ENCODE measurements at regions not wholly inside any gene's neighbourhood (a gene's known extent, or its start where the extent isn't known, plus 50 kb on each side); places are given as distances from the start of the nearest gene placed in this dataset.

DNA sequence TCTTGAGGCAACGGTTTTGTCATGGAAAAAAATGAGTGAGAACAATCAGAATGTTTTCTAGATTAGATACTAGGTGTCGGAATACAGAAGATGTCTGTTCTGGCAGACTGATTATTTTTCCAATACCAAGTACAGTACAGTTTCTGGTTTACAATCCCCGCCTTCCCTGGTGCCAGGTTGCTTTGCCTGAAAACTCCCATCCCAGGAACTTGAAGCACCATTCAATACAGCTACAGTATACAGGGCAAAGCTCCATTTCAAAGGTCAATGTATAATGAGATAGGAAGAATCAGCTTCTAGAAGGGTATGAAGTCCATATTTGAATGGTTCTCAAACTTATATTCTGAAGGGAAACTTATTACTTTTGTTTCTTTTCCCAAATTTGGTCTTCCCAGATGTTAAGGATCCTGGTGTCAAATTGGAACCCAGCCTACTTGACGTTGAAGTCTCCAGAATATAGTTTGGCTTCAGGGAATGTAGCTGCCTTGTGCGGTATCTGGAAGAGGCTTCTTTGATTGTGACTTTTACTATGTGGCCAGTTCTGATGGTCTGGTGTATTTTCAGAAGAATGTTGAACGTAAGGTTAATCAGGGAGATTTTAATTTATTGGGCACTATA, 238.0 kb upstream of the ATP2B1 start:
- no peak for ATAC-seq (ENCODE audit: insufficient read depth, low FRiP score)
- WGBS, 2 donors, result 78 to 80% methylated on average over 6 of the region's 6 CpGs
- H3K27me3 ChIP-seq (ENCODE audit: control insufficient read depth in 3 of 3, insufficient read depth in 3 of 3, low read length in 2 of 3), result no peaks in the 10 kb centered on the region
- no peak overlapping the region for H3K4me3 ChIP-seq
- DNase-seq, result peak; percentile 55 to 85 (median 76)
- no peak overlapping the region for H3K27ac ChIP-seq (ENCODE audit: low read depth in 1 of 2, low read length in 1 of 2)
- H3K9ac ChIP-seq (ENCODE audit: insufficient read depth in 1 of 2, low read length in 2 of 2), result no peak overlapping the region
- TF ChIP-seq, protein P1, sequence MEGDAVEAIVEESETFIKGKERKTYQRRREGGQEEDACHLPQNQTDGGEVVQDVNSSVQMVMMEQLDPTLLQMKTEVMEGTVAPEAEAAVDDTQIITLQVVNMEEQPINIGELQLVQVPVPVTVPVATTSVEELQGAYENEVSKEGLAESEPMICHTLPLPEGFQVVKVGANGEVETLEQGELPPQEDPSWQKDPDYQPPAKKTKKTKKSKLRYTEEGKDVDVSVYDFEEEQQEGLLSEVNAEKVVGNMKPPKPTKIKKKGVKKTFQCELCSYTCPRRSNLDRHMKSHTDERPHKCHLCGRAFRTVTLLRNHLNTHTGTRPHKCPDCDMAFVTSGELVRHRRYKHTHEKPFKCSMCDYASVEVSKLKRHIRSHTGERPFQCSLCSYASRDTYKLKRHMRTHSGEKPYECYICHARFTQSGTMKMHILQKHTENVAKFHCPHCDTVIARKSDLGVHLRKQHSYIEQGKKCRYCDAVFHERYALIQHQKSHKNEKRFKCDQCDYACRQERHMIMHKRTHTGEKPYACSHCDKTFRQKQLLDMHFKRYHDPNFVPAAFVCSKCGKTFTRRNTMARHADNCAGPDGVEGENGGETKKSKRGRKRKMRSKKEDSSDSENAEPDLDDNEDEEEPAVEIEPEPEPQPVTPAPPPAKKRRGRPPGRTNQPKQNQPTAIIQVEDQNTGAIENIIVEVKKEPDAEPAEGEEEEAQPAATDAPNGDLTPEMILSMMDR (IDR thresholded peaks at IDR 0.05; ENCODE audit: control extremely low read depth, extremely low read depth), result no peak
- H3K36me3 ChIP-seq (ENCODE audit: control insufficient read depth in 4 of 4, insufficient read depth in 4 of 4, low read length in 4 of 4), result no peaks in the 10 kb centered on the region
- peaks cover 1 to 69% (median 10%) of the 10 kb centered on the region in 5 donors for H3K4me1 ChIP-seq (ENCODE audit: control insufficient read depth in 5 of 5, insufficient read depth in 5 of 5, low read length in 5 of 5)
- no peaks in the 10 kb centered on the region for H3K9me3 ChIP-seq (ENCODE audit: control insufficient read depth in 4 of 4, insufficient read depth in 3 of 4, low read length in 3 of 4)

DNA sequence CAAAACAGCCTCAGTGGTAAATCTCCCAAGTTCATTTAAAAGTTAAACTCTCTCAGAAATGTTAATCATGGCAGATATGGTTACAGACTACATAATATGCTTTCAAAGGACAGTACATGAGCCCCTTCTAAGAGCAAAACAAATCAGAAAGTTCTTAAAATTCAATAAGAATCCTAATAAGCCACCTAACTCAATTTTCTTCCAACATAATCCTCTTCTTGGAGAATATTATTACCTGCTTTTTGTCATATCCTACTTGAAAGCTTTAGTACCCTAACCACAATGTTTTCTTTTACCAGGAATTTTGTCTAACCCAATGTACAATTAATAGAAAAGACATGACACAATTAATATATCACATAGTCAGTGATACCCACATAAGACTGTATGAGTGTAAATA, 236.5 kb upstream of the ATP2B1 start:
- Histone ChIP-seq H3K27ac (ENCODE audit: low read depth in 1 of 2, low read length in 1 of 2) (no peak overlapping the region), H3K4me1 (ENCODE audit: control insufficient read depth in 5 of 5, insufficient read depth in 5 of 5, low read length in 5 of 5) (peaks cover 1 to 69% (median 10%) of the 10 kb centered on the region in 5 donors), H3K9ac (ENCODE audit: insufficient read depth in 1 of 2, low read length in 2 of 2) (no peak overlapping the region), H3K36me3 (ENCODE audit: control insufficient read depth in 4 of 4, insufficient read depth in 4 of 4, low read length in 4 of 4) (no peaks in the 10 kb centered on the region), H3K27me3 (ENCODE audit: control insufficient read depth in 3 of 3, insufficient read depth in 3 of 3, low read length in 2 of 3) (no peaks in the 10 kb centered on the region), H3K9me3 (ENCODE audit: control insufficient read depth in 4 of 4, insufficient read depth in 3 of 4, low read length in 3 of 4) (no peaks in the 10 kb centered on the region), H3K4me3 (no peak overlapping the region)
- TF ChIP-seq, protein P1 (IDR thresholded peaks at IDR 0.05; ENCODE audit: control extremely low read depth, extremely low read depth), result no peak
- DNase-seq, result no peak
- ATAC-seq (ENCODE audit: insufficient read depth, low FRiP score), result no peak

DNA sequence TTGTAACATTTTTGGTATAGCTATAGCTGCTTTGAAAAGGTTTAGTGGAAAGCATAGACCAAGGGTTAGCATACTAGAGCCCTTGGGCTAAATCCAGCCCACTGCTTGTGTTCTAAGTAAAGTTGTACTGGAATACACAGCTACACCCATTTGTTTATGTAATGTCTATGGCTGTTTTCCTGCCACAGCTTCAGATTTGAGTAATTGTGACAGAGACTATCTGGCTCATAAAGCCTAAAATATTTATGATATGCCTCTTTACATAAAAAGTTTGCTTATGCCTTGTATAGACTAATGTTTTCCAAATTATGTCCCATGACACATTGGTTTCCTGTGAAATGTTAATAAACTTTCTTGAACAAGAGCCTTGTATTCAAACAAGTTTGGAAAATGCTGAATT, 234.8 kb upstream of the ATP2B1 start:
- peak in 2 of 3 donors; percentile 72 to 84 for DNase-seq
- H3K4me1 ChIP-seq (ENCODE audit: control insufficient read depth in 5 of 5, insufficient read depth in 5 of 5, low read length in 5 of 5), result peaks cover 1 to 53% (median 6%) of the 10 kb centered on the region in 5 donors
- H3K27me3 ChIP-seq (ENCODE audit: control insufficient read depth in 3 of 3, insufficient read depth in 3 of 3, low read length in 2 of 3), result no peaks in the 10 kb centered on the region
- TF ChIP-seq, protein P1 (IDR thresholded peaks at IDR 0.05; ENCODE audit: control extremely low read depth, extremely low read depth), result no peak
- H3K9me3 ChIP-seq (ENCODE audit: control insufficient read depth in 4 of 4, insufficient read depth in 3 of 4, low read length in 3 of 4), result peaks cover 0 to 3% (median 0%) of the 10 kb centered on the region in 4 donors
- H3K9ac ChIP-seq (ENCODE audit: insufficient read depth in 1 of 2, low read length in 2 of 2), result no peak overlapping the region
- no peak overlapping the region for H3K27ac ChIP-seq (ENCODE audit: low read depth in 1 of 2, low read length in 1 of 2)
- no peak for ATAC-seq (ENCODE audit: insufficient read depth, low FRiP score)
- no peaks in the 10 kb centered on the region for H3K36me3 ChIP-seq (ENCODE audit: control insufficient read depth in 4 of 4, insufficient read depth in 4 of 4, low read length in 4 of 4)
- H3K4me3 ChIP-seq, result no peak overlapping the region

DNA sequence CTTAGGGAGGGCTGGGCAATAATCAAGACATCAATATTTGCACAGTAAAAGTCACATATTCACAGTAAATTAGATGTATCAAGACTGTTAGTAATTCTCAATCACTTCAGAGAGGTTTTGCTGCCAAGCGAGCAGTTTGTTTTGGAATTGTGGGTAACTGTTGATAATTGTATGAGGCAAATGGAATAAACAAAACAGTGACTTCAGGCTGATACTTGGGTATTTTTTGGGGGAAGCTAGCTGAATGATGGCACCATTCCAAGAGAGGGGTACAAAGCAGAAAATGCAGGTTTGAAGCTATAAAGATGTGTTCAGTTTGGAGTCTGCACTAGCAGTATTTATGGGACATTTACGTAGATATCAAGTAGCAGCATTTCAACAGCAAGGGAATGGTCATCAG, 232.8 kb upstream of the ATP2B1 start:
- Histone ChIP-seq H3K27me3 (ENCODE audit: control insufficient read depth in 3 of 3, insufficient read depth in 3 of 3, low read length in 2 of 3) (no peaks in the 10 kb centered on the region), H3K9me3 (ENCODE audit: control insufficient read depth in 4 of 4, insufficient read depth in 3 of 4, low read length in 3 of 4) (peaks cover 0 to 3% (median 0%) of the 10 kb centered on the region in 4 donors), H3K4me3 (no peak overlapping the region), H3K36me3 (ENCODE audit: control insufficient read depth in 4 of 4, insufficient read depth in 4 of 4, low read length in 4 of 4) (no peaks in the 10 kb centered on the region), H3K9ac (ENCODE audit: insufficient read depth in 1 of 2, low read length in 2 of 2) (no peak overlapping the region), H3K4me1 (ENCODE audit: control insufficient read depth in 5 of 5, insufficient read depth in 5 of 5, low read length in 5 of 5) (peaks cover 0 to 39% (median 1%) of the 10 kb centered on the region in 5 donors), H3K27ac (ENCODE audit: low read depth in 1 of 2, low read length in 1 of 2) (no peak overlapping the region)
- 90 to 91% methylated on average over 2 of the region's 2 CpGs for WGBS, 2 donors
- ATAC-seq (ENCODE audit: insufficient read depth, low FRiP score), result no peak
- TF ChIP-seq, protein P1 (IDR thresholded peaks at IDR 0.05; ENCODE audit: control extremely low read depth, extremely low read depth), result no peak
- DNase-seq, result peak in 2 of 3 donors; percentile 70 to 72

Data from lung (tissue), 11 donors.